SK-N-SH (cell line): ENCODE measurements at regions not wholly inside any gene's neighbourhood (a gene's known extent, or its start where the extent isn't known, plus 50 kb on each side); places are given as distances from the start of the nearest gene placed in this dataset.

Source experiments
- CTCF ChIA-PET: fragments of 300-600, 350-600 bp; formaldehyde crosslinking; extraction: SDS; loops from one replicate; lab custom pipeline; 2021; lab: Yijun Ruan, JAX
- POLR2A ChIA-PET: fragments of 350-600 bp; sonication (Branson Sonifier 250); formaldehyde crosslinking; extraction: SDS; loops from one replicate; lab custom pipeline; 2020; ENCODE audit warnings: antibody characterized with exemption, inconsistent platforms; lab: Yijun Ruan, JAX
- DNase-seq: peaks from one replicate; pipeline ENCODE4 v3.0.0; 2012
- H2AFZ ChIP-seq: fragments of 200-600 bp; sonication (generic); 2 replicates; pipeline ENCODE4 v1.8.1; 2016; ENCODE audit warnings: antibody characterized with exemption, mild to moderate bottlenecking, low read depth
- H3F3A ChIP-seq: fragments of 200-600 bp; sonication (generic); replicated peaks from 2 replicates; pipeline ENCODE3; 2016; ENCODE audit warnings: antibody characterized with exemption, mild to moderate bottlenecking; ENCODE audit not compliant: insufficient read depth
- H3K27ac ChIP-seq, 2 experiments: fragments of 200-500 bp in 1 of 2; fragments of 200-600 bp in 1 of 2; sonication (Bioruptor generic) in 1 of 2; sonication (generic), shearing (Covaris generic) in 1 of 2; 2 replicates each; pipeline versions ENCODE4 v1.5.1 to v1.6.1; 2014 to 2016; ENCODE audit warnings: low read depth in 2 of 2, inconsistent platforms in 1 of 2, low read length in 1 of 2, mild to moderate bottlenecking in 1 of 2, mixed read lengths in 1 of 2
- H3K27me3 ChIP-seq: fragments of 200-600 bp; sonication (generic), shearing (Covaris generic); 2 replicates; pipeline ENCODE4 v1.6.1; 2016; ENCODE audit warnings: mixed run types; ENCODE audit not compliant: insufficient read depth
- H3K36me3 ChIP-seq, 2 experiments: fragments of 200-500 bp in 1 of 2; fragments of 200-600 bp in 1 of 2; sonication (Bioruptor generic) in 1 of 2; sonication (generic) in 1 of 2; replicated peaks in 1 of 2; 2 replicates each; pipeline versions ENCODE3 to v1.5.1; 2014 to 2016; ENCODE audit warnings: low read length in 1 of 2, mild to moderate bottlenecking in 1 of 2; ENCODE audit not compliant: insufficient read depth in 2 of 2, control insufficient read depth in 1 of 2
- H3K4me1 ChIP-seq, 2 experiments: fragments of 200-500 bp in 1 of 2; fragments of 200-600 bp in 1 of 2; sonication (Bioruptor generic) in 1 of 2; sonication (generic), shearing (Covaris generic) in 1 of 2; 2 replicates each; pipeline versions ENCODE4 v1.5.1 to v1.6.1; 2014 to 2016; ENCODE audit warnings: low read depth in 1 of 2, low read length in 1 of 2, mixed run types in 1 of 2; ENCODE audit not compliant: insufficient read depth in 2 of 2, control insufficient read depth in 1 of 2
- H3K4me2 ChIP-seq: fragments of 200-600 bp; sonication (generic), shearing (Covaris generic); 2 replicates; pipeline ENCODE4 v1.6.1; 2017; ENCODE audit warnings: mixed run types
- H3K4me3 ChIP-seq, 2 experiments: fragments of 200-500 bp in 1 of 2; fragments of 200-600 bp in 1 of 2; sonication (Bioruptor generic) in 1 of 2; sonication (generic), shearing (Covaris generic) in 1 of 2; 2 replicates each; pipeline versions ENCODE4 v1.5.1 to v1.8.1; 2014 to 2016; ENCODE audit warnings: low read depth in 2 of 2, inconsistent platforms in 1 of 2, low read length in 1 of 2, mild to moderate bottlenecking in 1 of 2, mixed read lengths in 1 of 2, moderate library complexity in 1 of 2
- H3K79me2 ChIP-seq: fragments of 200-600 bp; sonication (generic); 2 replicates; pipeline ENCODE4 v1.8.1; 2017; ENCODE audit warnings: mild to moderate bottlenecking; ENCODE audit not compliant: insufficient read depth
- H3K9ac ChIP-seq: fragments of 200-600 bp; sonication (generic); 2 replicates; pipeline ENCODE4 v1.6.1; 2017; ENCODE audit warnings: mixed run types
- H3K9me2 ChIP-seq: fragments of 200-600 bp; sonication (generic); 2 replicates; pipeline ENCODE4 v1.6.1; 2017; ENCODE audit warnings: mixed run types
- H3K9me3 ChIP-seq: fragments of 200-600 bp; sonication (generic); 2 replicates; pipeline ENCODE4 v1.6.1; 2017; ENCODE audit warnings: mixed run types, mild to moderate bottlenecking, moderate library complexity
- H4K20me1 ChIP-seq: fragments of 200-600 bp; sonication (generic); 2 replicates; pipeline ENCODE4 v1.6.1; 2017; ENCODE audit warnings: mild to moderate bottlenecking, mixed run types; ENCODE audit not compliant: insufficient read depth
- ELF1 ChIP-seq: IDR thresholded peaks from 2 replicates; pipeline ENCODE4 v1.4.0; 2012
- EZH2phosphoT487 ChIP-seq: fragments of 200-600 bp; sonication (generic); IDR thresholded peaks from 2 replicates; pipeline ENCODE4 v1.6.1; 2017; ENCODE audit warnings: low read depth, mixed run types, mild to moderate bottlenecking, antibody characterized with exemption, moderate library complexity, borderline replicate concordance
- FOSL2 ChIP-seq: IDR thresholded peaks from 2 replicates; pipeline ENCODE4 v1.4.0; 2012; ENCODE audit warnings: low read depth, mild to moderate bottlenecking, moderate library complexity, borderline replicate concordance
- GATA2 ChIP-seq: sonication (generic); formaldehyde crosslinking; IDR thresholded peaks from 2 replicates; pipeline ENCODE4 v1.5.0; 2020; ENCODE audit warnings: mild to moderate bottlenecking, missing genetic modification reagents
- MAX ChIP-seq: IDR thresholded peaks from 2 replicates; pipeline ENCODE4 v1.4.0; 2012; ENCODE audit warnings: low read depth
- MEF2A ChIP-seq: IDR thresholded peaks from 2 replicates; pipeline ENCODE4 v1.4.0; 2012; ENCODE audit warnings: low read depth, borderline replicate concordance
- MXI1 ChIP-seq: IDR thresholded peaks from 2 replicates; pipeline ENCODE4 v1.6.1; 2012; ENCODE audit warnings: mild to moderate bottlenecking, low read depth, low read length, improper control_type of control experiment
- NFIC ChIP-seq: IDR thresholded peaks from 2 replicates; pipeline ENCODE4 v1.4.0; 2012; ENCODE audit warnings: borderline replicate concordance
- NRF1 ChIP-seq: IDR thresholded peaks from 2 replicates; pipeline ENCODE4 v1.6.1; 2012; ENCODE audit warnings: low read depth, mild to moderate bottlenecking, low read length
- POLR2AphosphoS5 ChIP-seq: IDR thresholded peaks from 2 replicates; pipeline ENCODE4 v1.6.1; 2012; ENCODE audit warnings: low read depth, low read length
- RAD21 ChIP-seq: IDR thresholded peaks from 2 replicates; pipeline ENCODE4 v1.6.1; 2012; ENCODE audit warnings: mild to moderate bottlenecking, low read length
- REST ChIP-seq: IDR thresholded peaks from 2 replicates; pipeline ENCODE4 v1.6.1; 2012; ENCODE audit warnings: mild to moderate bottlenecking, low read depth, low read length, moderate library complexity
- RFX5 ChIP-seq: IDR thresholded peaks from 2 replicates; pipeline ENCODE4 v1.6.1; 2012; ENCODE audit warnings: mild to moderate bottlenecking, improper control_type of control experiment, low read length
- SIN3A ChIP-seq: IDR thresholded peaks from 2 replicates; pipeline ENCODE4 v1.6.1; 2012; ENCODE audit warnings: low read depth, mild to moderate bottlenecking, low read length, moderate library complexity, borderline replicate concordance
- SMC3 ChIP-seq: IDR thresholded peaks from 2 replicates; pipeline ENCODE4 v1.6.1; 2012; ENCODE audit warnings: low read depth, low read length, improper control_type of control experiment
- TAF1 ChIP-seq: IDR thresholded peaks from 2 replicates; pipeline ENCODE4 v1.6.1; 2012; ENCODE audit warnings: low read depth, mild to moderate bottlenecking, low read length, moderate library complexity, borderline replicate concordance
- TCF12 ChIP-seq: IDR thresholded peaks from 2 replicates; pipeline ENCODE4 v1.4.0; 2012
- TEAD4 ChIP-seq: IDR thresholded peaks from 2 replicates; pipeline ENCODE4 v1.4.0; 2012; ENCODE audit warnings: mild to moderate bottlenecking, borderline replicate concordance; ENCODE audit not compliant: insufficient read depth
- USF2 ChIP-seq: fragments of 150-350 bp; IDR thresholded peaks from 2 replicates; pipeline ENCODE4 v1.6.1; 2017; ENCODE audit warnings: antibody characterized with exemption, low read length, low read depth, borderline replicate concordance
- YY1 ChIP-seq: IDR thresholded peaks from 2 replicates; pipeline ENCODE4 v1.4.0; 2012; ENCODE audit warnings: low read depth, mild to moderate bottlenecking
- WGBS: methylation state at CpG from one replicate; pipeline ENCODE4 v1.1.6; 2017; ENCODE audit warnings: low lambda C conversion rate; 5-methylcytosine and 5-hydroxymethylcytosine counted together

GRCh38 chr3:5822843-5823242 lies 635.3 kb downstream of the EDEM1 start (continued):
- TF ChIP-seq TEAD4 = no peak

- Histone ChIP-seq H3K9me2 (no peaks in the 10 kb centered on the region), H3K4me3 (no peak overlapping the region), H3K79me2 (no peaks in the 10 kb centered on the region), H3K27ac (no peak overlapping the region), H3K4me1 (no peaks in the 10 kb centered on the region), H3K9ac (no peak overlapping the region), H4K20me1 (no peaks in the 10 kb centered on the region), H3K36me3 (no peaks in the 10 kb centered on the region), H3F3A (no peaks in the 10 kb centered on the region), H3K4me2 (no peak overlapping the region), H2AFZ (no peak overlapping the region), H3K9me3 (no peaks in the 10 kb centered on the region), H3K27me3 (no peaks in the 10 kb centered on the region)
- CTCF ChIA-PET = no interaction called here
- TF ChIP-seq NFIC (no peak), USF2 (no peak), MEF2A (no peak), POLR2AphosphoS5 (no peak), MXI1 (no peak), FOSL2 (no peak), SMC3 (no peak), NRF1 (no peak), EZH2phosphoT487 (no peak), ELF1 (no peak), YY1 (no peak), RAD21 (no peak), TAF1 (no peak), TCF12 (no peak), GATA2 (CRISPR knock-in tag) (no peak), SIN3A (no peak), RFX5 (no peak), REST (no peak), MAX (no peak)
- DNase-seq = no peak
- POLR2A ChIA-PET = no interaction called here
- WGBS = 0% methylated on average over 2 of the region's 2 CpGs
Observed at GRCh38 chr3:5826467-5826866, 639.0 kb downstream of the EDEM1 start.
